Fibroblast of skin of left biceps (primary cell): ENCODE measurements at regions not wholly inside any gene's neighbourhood (a gene's known extent, or its start where the extent isn't known, plus 50 kb on each side); places are given as distances from the start of the nearest gene placed in this dataset.

ENCODE experiments used
- DNase-seq, 2 experiments: peaks; one replicate each; pipeline ENCODE4 v3.0.0-alpha.2; 2013; ENCODE audit warnings: low read depth in 2 of 2

GRCh38 chr1:217211486-217211885 is 419.4 kb downstream of the GPATCH2 start:
- DNase-seq = no peak

GRCh38 chr1:217205578-217205977 is 425.3 kb downstream of the GPATCH2 start:
- no peak for DNase-seq

DNA sequence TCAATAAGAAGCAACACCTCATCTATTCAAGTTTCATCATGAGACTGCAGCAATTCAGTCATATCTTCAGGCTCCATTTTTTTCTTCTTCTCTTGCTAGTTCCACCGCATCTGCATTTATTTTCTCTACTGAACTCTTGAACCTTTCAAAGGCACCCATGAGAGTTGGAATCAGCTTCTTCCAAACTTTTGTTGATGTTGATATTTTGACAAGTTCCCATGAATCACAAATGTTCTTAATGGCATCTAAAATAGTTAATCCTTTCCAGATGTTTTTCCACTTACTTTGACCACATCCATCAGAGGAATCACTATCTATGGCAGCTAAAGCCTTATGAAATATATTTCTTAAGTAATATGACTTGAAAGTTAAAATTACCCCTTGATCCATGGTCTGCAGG is 434.3 kb downstream of the GPATCH2 start:
- DNase-seq = no peak

- no peak for DNase-seq
Measured at GRCh38 chr1:217193151-217193550, 437.7 kb downstream of the GPATCH2 start.

GRCh38 chr1:217191441-217191840 is 439.4 kb downstream of the GPATCH2 start:
- DNase-seq = no peak

GRCh38 chr1:217190359-217190758 is 440.5 kb downstream of the GPATCH2 start:
- no peak for DNase-seq

- DNase-seq = no peak
Measured at GRCh38 chr1:217189362-217189761, 441.5 kb downstream of the GPATCH2 start.

GRCh38 chr1:217188280-217189237 is 442.3 kb downstream of the GPATCH2 start:
- no peak for DNase-seq

DNA sequence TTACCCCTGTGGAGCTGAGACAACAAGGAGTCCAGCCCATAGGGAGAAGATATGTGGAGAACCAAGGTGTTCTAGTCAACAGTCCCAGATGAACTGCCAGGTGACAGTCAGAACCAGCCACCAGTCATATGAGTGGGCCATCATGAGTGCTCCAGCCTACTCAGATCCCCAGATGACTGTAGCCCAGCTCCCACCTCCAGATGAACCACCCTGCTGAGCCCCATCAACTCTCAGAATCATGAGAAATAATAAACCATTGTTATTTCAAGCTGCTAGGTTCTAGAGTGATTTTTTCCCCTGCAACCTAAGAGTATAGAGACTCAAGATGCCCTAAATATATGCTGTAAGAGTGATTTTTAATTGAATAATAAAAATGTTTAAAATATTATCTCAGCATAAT is 444.2 kb downstream of the GPATCH2 start:
- no peak for DNase-seq

- DNase-seq = no peak
Measured at GRCh38 chr1:217184854-217185253, 446.0 kb downstream of the GPATCH2 start.

GRCh38 chr1:217182992-217183391 is 447.9 kb downstream of the GPATCH2 start:
- DNase-seq = no peak

- no peak for DNase-seq
Measured at GRCh38 chr1:217181756-217182155, 449.1 kb downstream of the GPATCH2 start.

GRCh38 chr1:217181176-217181746 is 449.6 kb downstream of the GPATCH2 start:
- DNase-seq = no peak

DNA sequence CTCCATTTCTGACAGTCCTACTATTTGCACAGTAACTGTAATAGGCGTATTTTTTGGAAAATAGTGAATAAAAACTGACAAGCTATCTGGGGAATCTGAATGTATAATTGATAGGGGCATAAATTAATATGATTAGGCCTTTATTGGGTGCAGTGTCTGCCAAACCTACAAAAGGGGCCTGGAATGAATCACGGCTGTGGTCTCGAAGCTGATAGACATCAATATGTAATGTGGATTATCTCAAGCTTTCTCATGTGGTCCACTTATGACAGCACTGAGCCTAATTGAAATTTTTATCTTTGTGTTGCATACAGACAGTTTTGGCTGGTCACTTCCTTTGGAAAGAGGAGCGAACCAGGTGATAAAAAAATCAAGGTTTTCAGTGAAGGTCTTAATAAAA is 450.4 kb downstream of the GPATCH2 start:
- DNase-seq = no peak

DNA sequence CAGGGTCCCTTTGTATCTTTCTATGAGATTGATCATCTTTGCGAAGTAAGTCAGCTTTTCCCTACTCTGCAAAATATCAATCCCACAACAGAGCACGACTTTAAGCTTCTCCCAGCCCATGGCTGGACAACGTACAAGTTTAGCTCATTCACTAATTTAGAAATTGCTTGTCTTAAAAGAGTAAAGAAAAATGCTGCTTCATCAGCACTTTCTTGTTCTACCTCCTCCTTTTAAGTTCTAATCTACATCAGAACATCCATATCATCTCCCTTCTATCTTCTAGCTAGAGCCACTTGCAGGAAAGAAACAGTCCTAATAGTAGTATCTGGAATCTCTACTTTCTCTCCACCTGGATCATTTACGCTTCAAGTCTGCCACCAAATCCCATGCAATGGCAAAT is 441.2 kb upstream of the ESRRG start:
- no peak for DNase-seq

DNA sequence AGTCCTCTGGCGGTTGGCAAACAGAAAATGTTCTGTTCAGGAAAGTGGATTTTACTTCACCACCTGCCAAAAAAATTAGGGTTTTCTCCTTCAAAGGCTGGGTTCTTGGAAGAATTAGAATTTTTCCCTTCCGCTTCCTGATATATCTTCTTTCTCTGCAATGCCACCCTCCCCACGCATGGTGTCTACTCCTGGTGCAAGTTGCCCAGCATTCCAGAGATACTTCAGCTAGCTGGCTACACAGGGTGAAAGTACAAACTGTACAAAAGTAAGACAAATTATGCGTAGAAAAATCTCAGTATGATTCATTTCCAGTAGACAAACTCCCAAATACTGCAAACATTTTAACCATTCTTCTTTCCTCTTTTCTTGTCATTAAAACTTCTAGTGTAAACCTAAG is 430.1 kb upstream of the ESRRG start:
- DNase-seq = no peak

GRCh38 chr1:217150366-217150765 is 427.1 kb upstream of the ESRRG start:
- DNase-seq = no peak

DNA sequence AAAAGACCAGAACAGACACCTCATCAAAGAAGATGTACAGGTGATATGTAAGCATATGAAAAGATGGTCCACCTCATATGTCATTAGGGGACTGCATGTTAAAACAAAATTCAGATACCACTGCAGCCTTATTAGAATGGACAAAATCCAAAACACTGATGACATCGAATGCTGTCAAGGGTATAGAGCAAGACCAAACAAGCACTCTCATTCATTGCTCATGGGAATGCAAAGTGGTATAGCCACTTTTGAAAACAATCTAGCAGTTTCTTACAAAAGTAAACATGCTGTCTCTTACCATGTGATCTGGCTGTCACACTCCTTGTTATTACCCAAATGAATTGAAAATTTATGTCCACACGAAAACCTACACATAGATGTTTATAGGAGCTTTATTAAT is 426.6 kb upstream of the ESRRG start:
- no peak for DNase-seq

GRCh38 chr1:217141711-217142110 is 418.5 kb upstream of the ESRRG start:
- DNase-seq = no peak

- DNase-seq = no peak
Measured at GRCh38 chr1:217140041-217140901, 417.0 kb upstream of the ESRRG start.

GRCh38 chr1:217139513-217139912 is 416.3 kb upstream of the ESRRG start:
- no peak for DNase-seq

DNA sequence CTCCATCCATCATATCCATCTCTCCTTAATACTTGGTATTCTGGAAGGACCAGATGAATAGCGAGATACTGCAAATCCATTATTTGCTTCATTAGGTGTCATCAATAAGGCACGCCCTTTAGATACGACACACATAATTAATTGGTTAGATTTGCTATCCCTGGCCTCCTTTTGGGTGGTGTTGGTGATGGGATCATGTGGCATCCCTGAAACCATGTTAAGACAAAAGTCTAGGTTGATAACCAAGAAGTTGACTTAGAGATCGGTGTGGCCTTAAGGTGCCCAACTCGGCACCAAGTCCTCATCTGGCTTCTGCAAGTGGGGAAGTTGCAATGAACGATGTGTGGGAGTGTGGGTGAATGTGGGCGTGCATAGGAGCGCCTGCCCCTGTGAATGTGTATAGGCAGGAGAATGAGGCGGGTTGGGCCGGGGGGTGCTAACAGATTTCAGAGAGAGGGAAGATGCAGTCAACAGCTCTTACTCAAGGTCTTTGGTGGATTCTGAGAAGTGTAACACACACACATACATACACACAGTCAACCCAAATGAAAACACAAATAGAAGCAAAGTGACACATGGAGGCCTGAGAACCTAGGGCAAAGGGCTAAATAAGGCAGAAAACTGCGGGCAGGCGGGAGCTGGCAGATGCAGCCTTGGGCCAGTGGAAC is 415.7 kb upstream of the ESRRG start:
- no peak for DNase-seq
